PC-3 (cell line): ENCODE measurements at regions not wholly inside any gene's neighbourhood (a gene's known extent, or its start where the extent isn't known, plus 50 kb on each side); places are given as distances from the start of the nearest gene placed in this dataset.

Experiments
- ATAC-seq: fragments of 200-7000 bp; cut with Tn5 transposase; 2 replicates; pipeline ENCODE4 v1.9.1; 2020; ENCODE audit warnings: mild to moderate bottlenecking, moderate library complexity
- BruUV-seq: library from RNA; stranded (reverse); fragments of 400-500 nt; replicated peaks from 2 replicates; lab custom pipeline; 2021; lab: Mats Ljungman, UMichigan
- CTCF ChIA-PET: fragments of 300-600 bp; sonication (Branson Sonifier 250); formaldehyde crosslinking; loops from one replicate; lab custom pipeline; 2022; ENCODE audit warnings: antibody characterized with exemption; lab: Charles Lee
- POLR2A ChIA-PET: fragments of 300-600 bp; sonication (Branson Sonifier 250); formaldehyde crosslinking; loops from one replicate; lab custom pipeline; 2022; ENCODE audit warnings: antibody characterized with exemption; ENCODE audit not compliant: unreplicated experiment; lab: Charles Lee
- DNase-seq: peaks from one replicate; pipeline ENCODE4 v3.0.0-alpha.2; 2015
- H2AFZ ChIP-seq: fragments of 300-600 bp; sonication (generic); 2 replicates; pipeline ENCODE4 v1.6.0; 2016; ENCODE audit warnings: antibody characterized with exemption, low read length
- H3F3A ChIP-seq: fragments of 300-600 bp; sonication (generic); one replicate; pipeline ENCODE4 v1.6.0; 2017; ENCODE audit warnings: antibody characterized with exemption, low read length, control low read depth, mild to moderate bottlenecking; ENCODE audit not compliant: unreplicated experiment
- H3K27ac ChIP-seq: fragments of 300-600 bp; sonication (generic); 2 replicates; pipeline ENCODE4 v1.5.1; 2016; ENCODE audit warnings: mild to moderate bottlenecking, low read length
- H3K27me3 ChIP-seq: fragments of 300-600 bp; sonication (generic); 2 replicates; pipeline ENCODE4 v1.6.1; 2016; ENCODE audit warnings: low read length, mixed read lengths
- H3K36me3 ChIP-seq: fragments of 300-600 bp; sonication (generic); 2 replicates; pipeline ENCODE4 v1.6.1; 2016; ENCODE audit warnings: low read depth, mixed run types, low read length, mixed read lengths
- H3K4me1 ChIP-seq: fragments of 300-600 bp; sonication (generic); 2 replicates; pipeline ENCODE4 v1.5.1; 2016; ENCODE audit warnings: low read length; ENCODE audit not compliant: insufficient read depth
- H3K4me2 ChIP-seq: fragments of 300-600 bp; sonication (generic); 2 replicates; pipeline ENCODE4 v1.6.0; 2016; ENCODE audit warnings: low read length
- H3K4me3 ChIP-seq: fragments of 300-600 bp; sonication (generic); 2 replicates; pipeline ENCODE4 v1.5.1; 2016; ENCODE audit warnings: mild to moderate bottlenecking, low read length, mixed read lengths
- H3K79me2 ChIP-seq: fragments of 300-600 bp; sonication (generic); 2 replicates; pipeline ENCODE4 v1.6.1; 2017; ENCODE audit warnings: low read length, mixed read lengths
- H3K9ac ChIP-seq: fragments of 300-600 bp; sonication (generic); 2 replicates; pipeline ENCODE4 v1.6.0; 2016; ENCODE audit warnings: mild to moderate bottlenecking, low read length
- H3K9me2 ChIP-seq: fragments of 300-600 bp; sonication (generic); replicated peaks from 2 replicates; pipeline ENCODE4 v1.6.1; 2016; ENCODE audit warnings: mixed run types, low read length, mixed read lengths
- H3K9me3 ChIP-seq: fragments of 300-600 bp; sonication (generic); 2 replicates; pipeline ENCODE4 v1.6.1; 2016; ENCODE audit warnings: low read length, mixed read lengths
- H4K20me1 ChIP-seq: fragments of 300-600 bp; sonication (generic); 2 replicates; pipeline ENCODE4 v1.6.1; 2016; ENCODE audit warnings: low read length, mixed read lengths
- CTCF ChIP-seq: fragments of 300-600 bp; sonication (generic); conservative IDR thresholded peaks from 2 replicates; pipeline ENCODE4 v1.5.1; 2017; ENCODE audit warnings: antibody characterized with exemption, low read depth, mild to moderate bottlenecking, low read length
- EZH2 ChIP-seq: fragments of 300-600 bp; sonication (generic); IDR thresholded peaks from one replicate; pipeline ENCODE4 v1.6.1; 2017; ENCODE audit warnings: antibody characterized with exemption, mild to moderate bottlenecking, low read length; ENCODE audit not compliant: unreplicated experiment
- EZH2phosphoT487 ChIP-seq: fragments of 300-600 bp; sonication (generic); IDR thresholded peaks from 2 replicates; pipeline ENCODE4 v1.6.1; 2018; ENCODE audit warnings: mild to moderate bottlenecking, antibody characterized with exemption, low read length, borderline replicate concordance
- intact Hi-C: fragments of 100-400 bp; cut with micrococcal nuclease; formaldehyde crosslinking; loops from 2 replicates; pipeline ENCODE4 v1.9.0; 2023

- Histone ChIP-seq H3K4me2 (no peak overlapping the region), H3K27me3 (no peaks in the 10 kb centered on the region), H3K9ac (no peak overlapping the region), H3F3A (no peaks in the 10 kb centered on the region), H3K27ac (no peak overlapping the region), H3K4me1 (no peaks in the 10 kb centered on the region), H2AFZ (no peak overlapping the region), H4K20me1 (no peaks in the 10 kb centered on the region), H3K36me3 (no peaks in the 10 kb centered on the region), H3K4me3 (no peak overlapping the region), H3K79me2 (no peaks in the 10 kb centered on the region), H3K9me3 (no peaks in the 10 kb centered on the region), H3K9me2 (no peaks in the 10 kb centered on the region)
- no TSS peak for BruUV-seq
- ChIA-PET POLR2A (no interaction called here), CTCF (no interaction called here)
- DNase-seq (no peak), ATAC-seq (no peak)
- TF ChIP-seq EZH2phosphoT487 (no peak), EZH2 (no peak), CTCF (no peak)
- intact Hi-C loops = no loop called here
Measured at GRCh38 chr7:63047061-63047460, 951.6 kb upstream of the ZNF722 start.

GRCh38 chr7:63047546-63047945 lies 951.1 kb upstream of the ZNF722 start:
- Histone ChIP-seq H3K79me2 (no peaks in the 10 kb centered on the region), H3K9me3 (no peaks in the 10 kb centered on the region), H3K9ac (no peak overlapping the region), H3F3A (no peaks in the 10 kb centered on the region), H3K4me2 (no peak overlapping the region), H3K27me3 (no peaks in the 10 kb centered on the region), H3K27ac (no peak overlapping the region), H3K4me1 (no peaks in the 10 kb centered on the region), H2AFZ (no peak overlapping the region), H4K20me1 (no peaks in the 10 kb centered on the region), H3K4me3 (no peak overlapping the region), H3K9me2 (no peaks in the 10 kb centered on the region), H3K36me3 (no peaks in the 10 kb centered on the region)
- ATAC-seq = no peak
- TF ChIP-seq EZH2 (no peak), CTCF (no peak), EZH2phosphoT487 (no peak)
- CTCF ChIA-PET = no interaction called here
- intact Hi-C loops = no loop called here
- POLR2A ChIA-PET = no interaction called here
- DNase-seq = no peak
- no TSS peak for BruUV-seq

DNA sequence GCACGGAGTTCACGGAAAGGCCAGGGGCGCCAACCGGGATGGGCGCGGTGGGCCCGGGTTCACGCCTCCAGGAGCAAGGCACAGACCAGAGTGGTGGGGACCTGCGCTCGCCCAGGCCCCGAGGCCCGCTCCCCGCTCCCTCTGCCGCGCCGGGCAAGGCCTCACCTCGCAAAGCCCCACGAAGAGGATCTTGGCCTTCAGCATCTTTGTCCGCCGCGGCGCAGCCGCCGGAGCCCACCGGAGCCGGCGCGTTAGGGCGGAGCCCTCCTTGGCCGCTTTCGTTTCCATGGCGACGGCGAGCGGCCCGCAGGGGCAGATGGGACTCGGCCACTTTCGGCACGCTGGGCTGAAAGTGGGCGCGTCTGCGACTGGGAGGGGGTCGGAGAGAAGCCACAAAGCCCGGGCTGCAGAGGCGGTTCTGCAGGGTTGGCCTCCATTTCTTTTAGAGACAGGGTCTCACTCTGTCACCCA lies 944.4 kb upstream of the ZNF722 start:
- Histone ChIP-seq H3F3A (no peaks in the 10 kb centered on the region), H3K4me3 (no peak overlapping the region), H4K20me1 (no peaks in the 10 kb centered on the region), H2AFZ (no peak overlapping the region), H3K36me3 (no peaks in the 10 kb centered on the region), H3K27me3 (no peaks in the 10 kb centered on the region), H3K9me3 (no peaks in the 10 kb centered on the region), H3K4me1 (no peaks in the 10 kb centered on the region), H3K27ac (no peak overlapping the region), H3K79me2 (no peaks in the 10 kb centered on the region), H3K4me2 (no peak overlapping the region), H3K9me2 (no peaks in the 10 kb centered on the region), H3K9ac (no peak overlapping the region)
- ChIA-PET POLR2A (no interaction called here), CTCF (no interaction called here)
- ATAC-seq (no peak), DNase-seq (no peak)
- intact Hi-C loops = no loop called here
- TF ChIP-seq EZH2 (no peak), CTCF (no peak), EZH2phosphoT487 (no peak)
- no TSS peak for BruUV-seq
